ENCODE measurements at regions not wholly inside any gene's neighbourhood (a gene's known extent, or its start where the extent isn't known, plus 50 kb on each side); places are given as distances from the start of the nearest gene placed in this dataset.
"Not testable (repeated sequence)": the region's sequence is repeated elsewhere in the genome, so short reads cannot be mapped to it uniquely, and the experiment has no call there.

- no peak for DNase-seq (ENCODE audit: low read depth in 4 of 4, low spot score in 3 of 4)
Measured at GRCh38 chr4:186775902-186776301, 52.2 kb upstream of the FAT1 start.

- no peak for DNase-seq (ENCODE audit: low read depth in 4 of 4, low spot score in 3 of 4)
Measured at GRCh38 chr4:186778134-186778533, 54.5 kb upstream of the FAT1 start.

DNA sequence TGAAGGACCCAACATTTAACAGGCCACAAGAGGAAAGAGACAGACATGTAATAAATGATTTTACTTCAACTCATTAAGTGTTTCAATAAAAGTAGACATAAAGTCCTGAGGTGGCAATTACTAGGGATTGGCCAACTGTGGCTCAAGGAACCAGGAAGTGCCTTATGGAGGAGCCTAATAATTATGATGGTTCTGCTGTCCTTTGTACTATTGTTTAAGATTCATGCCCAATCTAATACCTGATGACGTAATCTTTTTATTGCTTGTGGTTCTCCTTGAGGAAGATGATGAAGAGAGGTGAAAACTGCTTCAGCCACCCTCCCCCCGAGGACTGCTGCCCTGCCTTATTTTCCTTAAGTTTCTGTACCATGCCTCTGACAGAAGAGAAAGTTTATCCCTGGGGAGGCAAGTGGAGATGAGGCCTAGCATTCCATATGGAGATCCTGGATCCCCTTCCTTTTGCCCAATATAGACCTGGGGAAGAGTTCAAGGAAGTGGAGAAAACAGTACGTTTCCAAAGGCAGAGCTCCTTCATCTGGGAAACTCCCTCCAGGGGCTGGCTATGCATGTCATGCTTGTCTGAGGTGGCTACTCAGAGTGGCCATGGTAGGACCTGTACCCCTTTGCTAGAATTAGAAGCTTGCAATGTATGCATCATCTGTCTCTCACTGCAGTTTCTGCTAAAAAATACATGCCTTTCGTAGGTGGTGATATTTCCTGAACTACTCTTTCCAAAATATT is 56.8 kb upstream of the FAT1 start:
- DNase-seq (ENCODE audit: low read depth in 4 of 4, low spot score in 3 of 4) = no peak

GRCh38 chr4:186781032-186781917 is 57.6 kb upstream of the FAT1 start:
- no peak for DNase-seq (ENCODE audit: low read depth in 4 of 4, low spot score in 3 of 4)

DNA sequence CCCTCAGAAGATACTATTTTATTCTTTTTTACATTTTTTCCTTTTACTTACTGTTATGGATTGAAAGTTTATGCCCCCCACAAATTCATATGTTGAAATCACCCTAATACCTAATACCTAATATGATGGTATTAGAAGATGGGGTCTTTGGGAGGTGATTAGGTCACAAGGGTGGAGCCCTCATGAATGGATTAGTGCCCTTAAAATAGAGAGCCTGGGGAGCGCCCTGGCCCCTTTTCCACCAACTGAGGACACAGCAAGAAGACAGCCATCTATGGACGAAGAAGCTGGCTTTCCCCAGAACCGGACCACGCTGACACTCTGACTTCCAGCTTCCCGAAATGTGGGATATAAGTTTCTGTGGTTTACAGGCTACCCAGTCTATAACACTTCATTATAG is 58.6 kb upstream of the FAT1 start:
- DNase-seq (ENCODE audit: low read depth in 4 of 4, low spot score in 3 of 4) = no peak

DNA sequence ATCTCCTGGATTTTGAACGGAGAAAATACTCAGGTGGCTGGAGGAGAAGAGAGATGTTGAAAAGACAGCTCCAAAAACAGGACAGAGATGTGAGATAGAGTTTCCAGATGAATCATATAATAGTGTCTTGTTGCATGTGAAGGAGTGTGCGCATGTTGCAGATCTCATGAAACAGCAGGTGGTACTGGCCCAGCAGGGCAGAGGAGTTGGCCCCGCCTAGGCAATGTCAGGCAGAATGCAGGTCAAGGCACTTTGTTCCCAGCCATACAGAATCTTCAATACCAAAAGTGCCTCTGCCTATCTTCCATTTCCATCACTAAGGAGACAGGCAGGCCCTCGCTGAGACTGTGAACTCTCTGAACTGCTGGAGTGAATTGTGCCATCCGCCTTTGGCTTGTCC is 63.9 kb upstream of the FAT1 start:
- no peak for DNase-seq (ENCODE audit: low read depth in 4 of 4, low spot score in 3 of 4)

DNA sequence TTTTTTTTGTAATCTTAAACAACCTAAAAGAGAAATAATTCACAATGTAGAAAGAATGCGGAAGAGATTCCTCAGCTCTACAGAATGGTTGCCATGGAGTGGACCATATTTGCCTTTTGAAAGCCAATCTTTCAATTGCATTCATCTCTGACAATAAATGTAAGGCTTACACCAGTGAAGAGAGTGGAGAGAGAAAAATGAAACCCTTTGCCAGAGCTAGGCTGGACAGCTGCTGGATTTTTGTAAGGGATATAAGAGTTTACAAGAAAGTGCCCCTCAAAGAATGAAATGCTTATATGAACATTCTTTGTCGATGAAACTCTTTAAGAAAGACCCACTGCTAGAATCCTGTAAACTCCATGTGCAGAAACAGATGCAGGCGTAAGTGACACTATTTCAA is 66.0 kb upstream of the FAT1 start:
- no peak for DNase-seq (ENCODE audit: low read depth in 4 of 4, low spot score in 3 of 4)

GRCh38 chr4:186790630-186791029 is 67.0 kb upstream of the FAT1 start:
- DNase-seq (ENCODE audit: low read depth in 4 of 4, low spot score in 3 of 4) = no peak

DNA sequence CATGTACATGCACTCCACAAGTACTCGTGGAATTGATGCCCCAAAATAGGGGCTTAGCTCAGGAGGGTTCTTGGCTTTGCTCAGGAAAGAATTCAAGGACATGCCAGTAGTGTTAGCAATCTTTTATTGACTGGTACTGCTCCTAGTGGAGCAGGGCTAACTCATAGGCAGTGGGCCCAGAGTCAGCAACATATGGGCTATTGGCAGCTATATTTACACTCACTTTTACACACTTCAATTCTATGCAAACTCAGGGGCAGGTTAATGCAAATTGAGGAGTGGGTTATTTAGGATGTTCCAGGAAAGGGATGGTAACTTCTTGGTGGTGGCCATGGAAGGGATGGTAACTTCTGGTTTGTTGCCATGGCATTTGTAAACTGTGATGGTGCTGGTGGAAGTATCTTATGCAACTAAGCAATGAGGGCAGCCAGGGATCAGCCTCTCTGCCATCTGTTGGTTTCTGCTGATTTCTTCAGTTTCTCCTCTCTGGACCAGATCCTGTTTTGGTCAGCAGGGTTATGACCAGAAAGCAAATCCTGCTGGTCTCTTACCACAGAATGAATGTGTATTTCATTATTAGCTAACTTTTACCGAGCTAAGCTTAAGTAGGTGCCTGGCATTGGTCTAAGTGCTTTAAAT is 69.2 kb upstream of the FAT1 start:
- no peak for DNase-seq (ENCODE audit: low read depth in 4 of 4, low spot score in 3 of 4)

GRCh38 chr4:186798951-186799659 is 75.4 kb upstream of the FAT1 start:
- DNase-seq (ENCODE audit: low read depth in 4 of 4, low spot score in 3 of 4) = no peak

DNA sequence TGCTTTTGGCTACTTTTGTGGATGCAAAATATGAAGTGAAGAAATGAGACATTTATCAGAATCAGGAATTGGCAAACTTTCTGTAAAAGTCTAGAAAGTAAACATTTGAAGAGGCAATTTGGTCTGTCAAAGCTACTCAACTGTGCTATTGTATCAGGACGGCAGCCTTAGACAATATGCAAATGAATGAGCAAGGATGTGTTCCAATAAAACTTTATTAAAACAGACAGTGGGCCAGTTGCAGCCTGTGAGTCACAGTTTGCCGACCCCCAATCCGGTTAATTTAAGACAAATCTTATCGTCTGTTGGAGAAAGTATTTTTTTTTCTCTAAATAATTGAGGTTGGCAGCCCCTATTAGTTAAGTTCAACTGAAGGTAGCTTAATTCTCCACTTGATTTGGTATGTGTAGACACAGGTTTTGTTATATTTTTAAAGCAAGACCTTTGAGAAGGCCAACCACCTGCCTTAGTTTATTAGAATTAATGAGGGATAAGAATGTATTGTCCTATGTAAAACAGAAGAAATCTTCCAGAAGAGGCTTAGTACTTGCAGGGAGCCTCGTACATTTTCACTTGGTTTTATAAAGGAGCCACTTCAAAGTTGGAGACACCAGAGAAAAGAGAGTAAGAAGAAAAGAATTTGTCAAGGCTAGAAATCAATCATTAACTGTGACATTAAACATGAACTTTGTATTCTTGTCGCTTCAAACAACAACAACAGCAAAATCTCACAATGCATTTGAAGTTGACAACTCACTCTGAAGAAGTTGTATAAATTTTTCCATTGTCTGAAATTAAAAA is 81.6 kb upstream of the FAT1 start:
- DNase-seq (ENCODE audit: low read depth in 4 of 4, low spot score in 3 of 4) = no peak

DNA sequence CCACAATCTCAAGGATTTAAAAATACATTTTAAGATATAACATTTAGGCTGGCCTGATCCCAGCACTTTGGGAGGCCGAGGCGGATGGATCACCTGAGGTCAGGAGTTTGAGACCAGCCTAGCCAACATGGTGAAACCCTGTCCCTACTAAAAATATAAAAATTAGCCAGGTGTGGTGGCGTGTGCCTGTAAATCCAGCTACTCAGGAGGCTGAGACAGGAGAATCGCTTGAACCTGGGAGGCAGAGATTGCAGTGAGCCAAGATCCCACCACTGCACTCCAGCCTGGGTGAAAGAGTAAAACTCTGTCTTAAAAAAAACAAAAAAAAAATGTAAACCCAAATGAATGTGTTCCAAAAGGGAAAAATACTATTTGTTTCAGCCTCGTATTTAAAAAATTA is 82.3 kb upstream of the FAT1 start:
- not testable (repeated sequence) for DNase-seq (ENCODE audit: low read depth in 4 of 4, low spot score in 3 of 4)

DNA sequence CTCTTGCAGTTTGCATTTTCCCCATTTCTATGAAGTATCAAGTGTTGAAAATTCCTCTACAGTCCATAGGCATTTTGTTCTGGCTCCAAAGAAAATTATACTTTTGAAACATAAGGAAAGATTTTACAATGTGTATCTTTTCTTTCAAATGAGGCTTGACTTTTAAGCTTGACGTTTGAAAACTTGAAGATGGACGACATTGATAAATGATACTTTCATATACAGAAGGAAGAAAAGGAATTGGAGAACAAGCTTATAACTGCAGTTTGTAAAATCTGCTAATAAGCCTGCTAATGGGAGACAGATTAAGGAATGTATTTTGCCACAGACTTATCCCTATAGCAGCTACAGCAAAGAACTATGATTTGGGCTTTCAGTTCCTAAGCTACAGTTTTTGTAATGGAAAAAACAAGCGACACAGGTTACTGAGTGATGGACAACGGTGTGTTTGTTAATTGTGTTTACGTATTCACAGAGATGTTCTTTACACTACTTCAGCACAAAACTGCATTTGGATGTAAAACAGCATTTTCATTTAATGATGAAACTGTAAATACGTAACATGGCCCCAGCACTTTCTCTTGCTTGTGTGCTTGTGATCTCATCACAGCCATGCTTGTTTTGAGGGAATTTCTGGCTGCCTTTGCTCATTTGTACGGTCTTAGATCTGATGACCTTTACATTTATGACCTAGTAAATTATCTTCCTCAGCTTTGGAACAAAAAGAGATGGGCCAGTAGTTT is 83.2 kb upstream of the FAT1 start:
- DNase-seq (ENCODE audit: low read depth in 4 of 4, low spot score in 3 of 4) = no peak

GRCh38 chr4:186807808-186808629 is 84.4 kb upstream of the FAT1 start:
- no peak for DNase-seq (ENCODE audit: low read depth in 4 of 4, low spot score in 3 of 4)

DNA sequence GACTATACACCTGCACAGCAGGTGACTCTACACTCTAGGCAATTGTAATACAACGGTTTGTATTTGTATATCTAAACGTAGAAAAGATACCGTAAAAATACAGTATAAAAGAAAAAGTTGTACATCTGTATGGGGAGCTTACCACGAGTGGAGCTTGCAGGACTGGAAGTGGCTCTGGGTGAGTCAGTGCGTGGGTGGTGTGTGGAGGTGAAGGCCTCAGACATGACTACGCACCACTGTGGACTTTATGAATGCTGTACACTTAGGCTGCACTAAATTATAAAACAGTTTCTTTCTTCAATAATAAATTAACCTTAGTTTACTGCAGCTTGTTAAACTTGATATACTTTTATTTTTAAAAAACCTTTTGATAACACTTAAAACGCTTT is 85.0 kb upstream of the FAT1 start:
- DNase-seq (ENCODE audit: low read depth in 4 of 4, low spot score in 3 of 4) = no peak

DNA sequence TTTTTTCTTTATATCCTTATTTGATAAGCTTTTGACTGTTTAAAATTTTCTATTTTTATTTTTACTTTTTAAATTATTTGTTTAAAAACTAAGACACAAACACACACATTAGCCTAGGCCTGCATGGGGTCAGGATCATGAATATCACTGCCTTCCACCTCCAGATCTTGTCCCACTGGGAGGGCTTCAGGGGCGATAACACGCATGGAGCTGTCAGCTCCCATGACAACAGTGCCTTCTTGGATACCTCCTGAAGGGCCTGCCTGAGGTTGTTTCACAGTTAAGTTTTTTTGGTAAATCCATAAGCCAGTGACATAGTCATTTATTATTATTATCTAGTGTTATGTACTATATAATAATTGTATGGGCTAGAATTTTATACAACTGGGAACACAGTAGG is 85.4 kb upstream of the FAT1 start:
- no peak for DNase-seq (ENCODE audit: low read depth in 4 of 4, low spot score in 3 of 4)

DNA sequence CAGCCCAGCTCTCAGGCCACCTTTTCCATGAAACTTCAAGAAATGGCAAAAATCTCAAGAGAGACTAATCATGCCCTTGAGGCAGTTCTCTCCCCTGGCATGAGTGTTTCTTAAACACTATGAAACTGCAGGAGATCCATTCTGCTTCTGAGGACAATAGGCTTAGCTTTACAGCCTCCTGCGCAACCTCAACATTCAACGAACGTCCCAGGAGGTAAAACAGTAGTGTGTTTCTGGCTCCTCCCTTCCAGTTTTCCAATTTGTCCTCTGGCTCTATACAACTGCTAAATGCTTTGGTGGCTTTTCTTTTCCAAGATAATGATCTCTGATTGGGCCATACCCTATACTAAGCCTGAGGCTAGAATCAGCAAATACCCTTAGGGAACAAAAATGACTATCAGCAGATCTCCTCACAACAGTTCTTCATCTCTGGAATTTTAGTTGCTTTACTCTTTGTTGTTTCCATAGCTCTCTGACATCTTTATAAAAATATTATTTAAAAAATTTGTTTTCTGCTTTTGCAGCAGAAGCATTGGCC is 87.0 kb upstream of the FAT1 start:
- no peak for DNase-seq (ENCODE audit: low read depth in 4 of 4, low spot score in 3 of 4)

DNA sequence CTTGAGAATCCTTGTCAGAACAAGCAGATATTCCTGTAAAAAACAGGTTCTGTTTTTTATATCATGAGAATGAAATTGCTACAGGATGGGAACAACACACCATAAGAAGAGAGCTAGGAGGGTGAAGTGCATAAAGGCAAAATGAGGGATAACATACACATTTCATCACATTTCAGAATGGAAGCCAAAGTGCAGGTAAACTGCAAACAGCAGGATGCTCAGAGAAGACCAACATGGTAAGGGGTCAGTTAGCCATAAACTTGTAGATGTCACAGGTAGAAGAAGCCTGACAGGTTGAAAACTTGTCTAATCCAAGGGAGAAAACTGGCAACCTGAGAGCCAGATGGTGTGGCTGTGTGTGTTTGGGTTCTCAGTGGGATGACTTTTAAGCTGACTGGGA is 88.9 kb upstream of the FAT1 start:
- no peak for DNase-seq (ENCODE audit: low read depth in 4 of 4, low spot score in 3 of 4)
